BLaER1 treated with 17β-estradiol and CSF1 and Interleukin-3, amounts not matched to agents 10 nM and 100 nM (cell line): ENCODE measurements at regions not wholly inside any gene's neighbourhood (a gene's known extent, or its start where the extent isn't known, plus 50 kb on each side); places are given as distances from the start of the nearest gene placed in this dataset.

Experiments
- H3K27ac ChIP-seq, 11 experiments: shearing (Covaris generic); formaldehyde crosslinking; 2 replicates each; pipeline ENCODE4 v1.8.1; 2022
- H3K27me3 ChIP-seq, 11 experiments: shearing (Covaris generic); formaldehyde crosslinking; 2 replicates each; pipeline ENCODE4 v1.8.1; 2022
- H3K36me3 ChIP-seq, 11 experiments: shearing (Covaris generic); formaldehyde crosslinking; 2 replicates each; pipeline ENCODE4 v1.8.1; 2022
- H3K4me1 ChIP-seq, 10 experiments: shearing (Covaris generic); formaldehyde crosslinking; 2 replicates each; pipeline ENCODE4 v1.8.1; 2022
- H3K4me2 ChIP-seq, 11 experiments: shearing (Covaris generic); formaldehyde crosslinking; 2 replicates each; pipeline ENCODE4 v1.8.1; 2022
- H3K4me3 ChIP-seq, 10 experiments: shearing (Covaris generic); formaldehyde crosslinking; 2 replicates each; pipeline ENCODE4 v1.8.1; 2022
- H3K9ac ChIP-seq, 11 experiments: shearing (Covaris generic); formaldehyde crosslinking; 2 replicates each; pipeline ENCODE4 v1.8.1; 2022
- H3K9me3 ChIP-seq, 11 experiments: shearing (Covaris generic); formaldehyde crosslinking; replicated peaks in 1 of 11; 2 replicates each; pipeline ENCODE4 v1.8.1; 2022
- H4K20me1 ChIP-seq, 11 experiments: shearing (Covaris generic); formaldehyde crosslinking; 2 replicates each; pipeline ENCODE4 v1.8.1; 2022
- Cebpa-rat ChIP-seq, 11 experiments: shearing (Covaris generic); IDR thresholded peaks; 2 replicates each; pipeline ENCODE4 v1.8.1; 2022

DNA sequence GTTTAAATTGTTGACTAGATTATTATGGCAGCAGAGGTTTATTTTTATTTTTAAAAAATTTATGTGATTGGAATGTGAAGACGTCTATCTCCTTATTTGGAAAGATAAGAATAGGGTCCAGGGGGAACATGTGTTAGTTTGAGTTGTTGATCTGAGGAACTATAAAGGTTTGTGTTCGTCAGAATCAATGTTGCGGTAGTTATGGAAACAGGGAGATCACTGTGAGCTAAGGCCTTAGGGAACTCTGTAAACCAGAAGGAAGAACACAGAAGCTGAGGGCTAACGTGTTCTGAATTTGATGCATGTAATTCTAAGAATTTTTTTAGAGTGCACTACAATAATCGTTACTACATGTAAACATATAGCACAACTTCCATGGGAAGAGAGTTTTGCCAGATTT is 168.5 kb upstream of the ZSWIM2 start:
- Histone ChIP-seq H3K4me1 (no peaks in the 10 kb centered on the region), H3K27ac (no peak overlapping the region), H4K20me1 (no peaks in the 10 kb centered on the region), H3K27me3 (no peaks in the 10 kb centered on the region), H3K4me3 (no peak overlapping the region), H3K9ac (no peak overlapping the region), H3K36me3 (no peaks in the 10 kb centered on the region), H3K4me2 (no peak overlapping the region), H3K9me3 (peaks cover 0 to 5% (median 0%) of the 10 kb centered on the region in 11 experiments; a peak in 2 of 22 replicates)
- TF ChIP-seq Cebpa-rat (IDR thresholded peaks at IDR 0.05): no peak

DNA sequence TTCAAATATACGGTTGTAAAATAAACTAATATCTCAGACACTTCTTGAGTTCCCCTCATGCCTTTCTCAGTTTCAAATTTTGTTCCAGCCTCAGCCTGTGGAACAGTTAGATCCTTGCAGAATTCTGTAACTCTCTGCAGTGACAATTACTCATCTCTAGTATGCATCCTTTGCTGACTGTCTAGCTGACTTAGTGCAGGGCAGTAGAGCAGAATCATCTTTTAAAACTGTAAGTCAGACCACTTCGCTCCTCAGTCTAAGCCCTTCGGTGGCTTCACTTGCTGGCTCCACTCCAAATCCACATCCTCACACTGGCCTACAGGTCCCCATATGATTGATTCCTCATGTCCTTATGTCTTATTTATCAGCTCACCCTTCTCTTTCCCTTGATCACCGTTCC is 164.1 kb upstream of the ZSWIM2 start:
- Histone ChIP-seq H3K27me3 (no peaks in the 10 kb centered on the region), H3K9ac (no peak overlapping the region), H3K36me3 (no peaks in the 10 kb centered on the region), H3K4me1 (no peaks in the 10 kb centered on the region), H4K20me1 (no peaks in the 10 kb centered on the region; a peak in 1 of 22 replicates), H3K9me3 (peaks cover 0 to 5% (median 0%) of the 10 kb centered on the region in 11 experiments; a peak in 1 of 22 replicates), H3K4me2 (no peak overlapping the region), H3K27ac (no peak overlapping the region), H3K4me3 (no peak overlapping the region)
- TF ChIP-seq Cebpa-rat (IDR thresholded peaks at IDR 0.05): no peak

DNA sequence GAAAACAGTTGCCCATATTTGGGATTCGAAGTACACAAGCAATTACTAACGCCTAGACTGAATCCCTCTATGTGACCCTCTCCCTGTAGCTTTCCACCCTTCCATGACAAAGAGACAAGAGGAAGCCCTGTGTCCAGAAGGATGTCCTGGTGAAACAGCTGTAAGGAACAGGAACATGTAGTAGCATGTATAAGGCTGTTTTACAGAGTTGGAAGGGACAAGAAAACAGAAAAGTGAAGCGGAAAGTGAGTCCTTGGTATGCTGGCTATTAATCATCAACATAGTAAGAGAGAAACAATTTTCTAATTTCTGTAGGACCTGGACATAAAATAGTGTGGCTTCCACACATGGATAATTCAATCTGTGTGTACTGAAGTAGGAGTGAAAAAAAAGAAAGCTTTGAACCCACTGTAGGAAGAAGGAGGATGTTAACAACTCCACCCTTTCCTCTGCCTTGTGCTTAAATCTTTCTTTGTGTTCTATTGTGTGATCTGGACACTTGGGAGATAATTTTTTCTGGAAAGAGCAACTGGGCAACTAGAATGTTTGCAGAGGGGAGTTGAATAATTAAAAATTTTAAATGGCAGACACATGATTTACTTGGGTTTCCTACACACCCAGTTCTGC is 162.3 kb upstream of the ZSWIM2 start:
- Histone ChIP-seq H3K4me3 (no peak overlapping the region), H3K4me1 (no peaks in the 10 kb centered on the region), H4K20me1 (no peaks in the 10 kb centered on the region; a peak in 1 of 22 replicates), H3K27ac (no peak overlapping the region), H3K27me3 (no peaks in the 10 kb centered on the region), H3K9ac (no peak overlapping the region), H3K9me3 (peaks cover 0 to 5% (median 0%) of the 10 kb centered on the region in 11 experiments; a peak in 1 of 22 replicates), H3K36me3 (no peaks in the 10 kb centered on the region), H3K4me2 (no peak overlapping the region)
- TF ChIP-seq Cebpa-rat (IDR thresholded peaks at IDR 0.05): no peak

DNA sequence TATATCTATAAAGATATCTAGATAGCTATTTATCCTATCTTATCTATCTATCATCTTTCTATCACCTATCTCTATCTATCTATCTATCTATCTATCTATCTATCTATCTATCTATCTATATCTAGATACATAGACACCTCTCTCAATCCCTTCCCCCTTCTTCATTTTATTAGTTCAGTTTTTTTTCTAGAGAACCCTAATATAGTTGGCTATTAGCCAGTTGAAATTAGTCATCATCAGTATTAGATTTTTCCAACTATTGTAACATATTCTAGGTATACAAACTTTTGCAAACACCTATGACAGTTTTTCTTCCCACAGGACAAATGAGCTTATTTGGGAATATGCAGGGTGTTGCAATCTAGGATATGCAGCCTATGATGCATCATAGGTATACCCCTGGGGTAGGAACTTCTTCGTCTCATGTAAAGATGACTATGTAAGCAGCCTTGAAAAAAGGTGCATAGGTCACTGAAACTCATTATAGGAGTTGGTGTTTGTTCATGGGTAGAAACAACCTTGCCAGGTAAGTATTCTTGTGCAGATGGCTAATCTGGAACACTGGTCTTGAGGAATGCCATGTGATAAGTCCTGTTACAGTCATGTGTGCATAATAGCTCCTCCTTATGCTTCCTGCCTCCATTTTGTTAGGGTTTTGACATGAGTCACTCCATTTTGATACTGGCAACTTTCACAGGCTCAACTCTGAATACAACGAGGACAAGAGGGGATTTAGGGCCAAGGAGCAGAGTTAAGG is 160.7 kb upstream of the ZSWIM2 start:
- Histone ChIP-seq H3K4me1 (no peaks in the 10 kb centered on the region), H3K9ac (no peak overlapping the region), H3K27ac (no peak overlapping the region), H3K4me3 (no peak overlapping the region), H3K27me3 (no peaks in the 10 kb centered on the region), H3K9me3 (no peaks in the 10 kb centered on the region), H3K4me2 (no peak overlapping the region), H4K20me1 (no peaks in the 10 kb centered on the region; a peak in 1 of 22 replicates), H3K36me3 (no peaks in the 10 kb centered on the region)
- no peak for TF ChIP-seq Cebpa-rat (IDR thresholded peaks at IDR 0.05)

DNA sequence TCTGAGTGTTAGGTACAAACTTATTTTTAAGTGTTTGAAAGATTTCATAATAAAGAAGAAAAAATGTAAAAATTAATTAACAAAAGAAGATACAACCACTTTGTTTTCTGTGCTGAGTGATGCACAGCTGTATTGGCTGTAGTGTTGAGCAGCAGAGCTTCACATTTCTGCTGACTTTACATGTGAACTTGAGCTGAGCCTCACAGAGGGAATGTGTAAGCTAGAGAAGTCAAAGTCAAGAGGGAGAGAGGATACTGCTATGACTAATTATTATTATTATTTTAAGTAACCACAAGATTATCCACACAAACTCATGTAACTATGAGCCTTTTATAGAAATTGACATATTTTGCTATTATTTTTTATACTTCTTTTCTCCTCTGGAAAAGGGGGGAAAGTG is 159.1 kb upstream of the ZSWIM2 start:
- H4K20me1 ChIP-seq: no peaks in the 10 kb centered on the region; a peak in 1 of 22 replicates
- no peak overlapping the region for H3K4me3 ChIP-seq
- TF ChIP-seq Cebpa-rat (IDR thresholded peaks at IDR 0.05): no peak
- no peaks in the 10 kb centered on the region for H3K27me3 ChIP-seq
- H3K4me1 ChIP-seq: no peaks in the 10 kb centered on the region
- no peak overlapping the region for H3K27ac ChIP-seq
- peaks cover 0 to 2% (median 0%) of the 10 kb centered on the region in 11 experiments; a peak in 3 of 22 replicates for H3K9me3 ChIP-seq
- H3K4me2 ChIP-seq: no peak overlapping the region
- no peak overlapping the region for H3K9ac ChIP-seq
- no peaks in the 10 kb centered on the region for H3K36me3 ChIP-seq

DNA sequence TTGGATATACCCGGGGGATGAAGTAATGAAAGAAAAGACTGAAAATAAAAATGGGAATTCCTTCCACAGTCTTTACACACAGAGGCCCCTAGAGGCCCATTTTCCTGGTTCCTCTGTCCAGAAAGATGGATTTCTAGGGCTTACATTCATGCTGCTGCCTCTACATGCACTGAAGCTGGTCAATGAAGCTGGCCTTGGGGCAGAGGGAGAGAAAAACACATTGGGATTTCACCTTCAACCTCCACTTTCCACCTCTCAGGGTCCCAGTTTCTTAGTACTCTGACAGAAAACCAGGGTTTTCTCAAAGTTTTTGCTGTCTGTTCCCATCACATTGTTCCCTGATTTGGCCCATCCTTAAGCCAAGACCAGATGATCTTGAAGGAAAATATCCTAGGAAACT is 154.6 kb upstream of the ZSWIM2 start:
- no peak overlapping the region for H3K4me2 ChIP-seq
- no peak overlapping the region for H3K27ac ChIP-seq
- no peak for TF ChIP-seq Cebpa-rat (IDR thresholded peaks at IDR 0.05)
- no peaks in the 10 kb centered on the region for H3K36me3 ChIP-seq
- no peak overlapping the region for H3K4me3 ChIP-seq
- no peaks in the 10 kb centered on the region for H3K27me3 ChIP-seq
- no peaks in the 10 kb centered on the region for H3K4me1 ChIP-seq
- no peak overlapping the region for H3K9ac ChIP-seq
- H4K20me1 ChIP-seq: no peaks in the 10 kb centered on the region
- H3K9me3 ChIP-seq: peaks cover 0 to 17% (median 5%) of the 10 kb centered on the region in 11 experiments; a peak in 7 of 22 replicates

DNA sequence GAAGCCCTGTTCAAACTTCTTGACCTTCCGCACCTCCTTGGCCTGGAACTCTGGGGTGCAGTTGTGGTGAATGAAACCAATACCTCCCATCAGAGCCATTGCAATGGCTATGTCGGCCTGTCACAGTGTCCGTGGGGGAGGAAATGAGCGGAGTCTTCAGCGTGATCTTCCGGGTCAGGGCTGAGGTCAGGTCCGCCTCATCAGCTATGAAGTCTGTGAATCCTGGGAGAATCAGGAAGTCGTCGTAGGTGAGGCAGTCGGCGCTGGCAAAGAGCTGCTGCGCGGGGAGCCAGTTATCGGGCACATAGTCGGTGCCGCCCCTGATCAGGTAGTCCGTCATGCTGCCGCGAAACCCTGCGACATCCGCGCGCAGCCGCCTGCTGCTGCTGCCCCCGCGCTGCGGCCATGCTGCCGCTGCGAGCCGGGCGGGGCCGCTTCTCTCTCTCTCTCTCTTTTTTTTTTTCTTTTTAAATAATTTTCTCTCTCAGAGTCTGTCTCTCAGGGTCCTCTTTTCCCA is 154.1 kb upstream of the ZSWIM2 start:
- Histone ChIP-seq H3K4me2 (no peak overlapping the region), H4K20me1 (no peaks in the 10 kb centered on the region), H3K9ac (no peak overlapping the region), H3K36me3 (no peaks in the 10 kb centered on the region), H3K27me3 (no peaks in the 10 kb centered on the region), H3K9me3 (peaks cover 0 to 17% (median 5%) of the 10 kb centered on the region in 11 experiments; a peak in 7 of 22 replicates), H3K27ac (no peak overlapping the region), H3K4me1 (no peaks in the 10 kb centered on the region), H3K4me3 (no peak overlapping the region)
- TF ChIP-seq Cebpa-rat (IDR thresholded peaks at IDR 0.05): no peak

DNA sequence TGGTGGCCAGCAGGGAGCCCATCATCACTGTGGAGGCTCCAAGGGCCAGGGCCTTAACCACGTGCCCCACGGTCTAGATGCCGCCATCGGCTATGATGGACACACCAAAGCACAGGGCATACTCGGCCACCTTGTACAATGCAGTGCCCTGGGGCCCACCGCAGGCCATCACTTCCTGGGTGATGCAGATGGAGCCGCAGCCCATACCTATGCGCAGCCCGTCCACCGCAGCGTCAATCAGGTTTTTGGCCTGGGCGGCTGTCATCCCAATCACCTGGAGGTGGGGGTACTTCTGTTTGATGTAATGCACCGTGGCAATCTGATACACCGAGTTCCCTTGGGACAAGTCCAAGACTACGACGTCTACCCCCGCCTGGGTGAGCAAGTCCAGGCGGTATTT is 153.3 kb upstream of the ZSWIM2 start:
- Histone ChIP-seq H3K4me3 (no peak overlapping the region), H3K27me3 (no peaks in the 10 kb centered on the region), H4K20me1 (no peaks in the 10 kb centered on the region), H3K9me3 (peaks cover 0 to 17% (median 5%) of the 10 kb centered on the region in 11 experiments; a peak in 7 of 22 replicates), H3K4me1 (no peaks in the 10 kb centered on the region), H3K9ac (no peak overlapping the region), H3K27ac (no peak overlapping the region), H3K4me2 (no peak overlapping the region), H3K36me3 (no peaks in the 10 kb centered on the region)
- no peak for TF ChIP-seq Cebpa-rat (IDR thresholded peaks at IDR 0.05)

DNA sequence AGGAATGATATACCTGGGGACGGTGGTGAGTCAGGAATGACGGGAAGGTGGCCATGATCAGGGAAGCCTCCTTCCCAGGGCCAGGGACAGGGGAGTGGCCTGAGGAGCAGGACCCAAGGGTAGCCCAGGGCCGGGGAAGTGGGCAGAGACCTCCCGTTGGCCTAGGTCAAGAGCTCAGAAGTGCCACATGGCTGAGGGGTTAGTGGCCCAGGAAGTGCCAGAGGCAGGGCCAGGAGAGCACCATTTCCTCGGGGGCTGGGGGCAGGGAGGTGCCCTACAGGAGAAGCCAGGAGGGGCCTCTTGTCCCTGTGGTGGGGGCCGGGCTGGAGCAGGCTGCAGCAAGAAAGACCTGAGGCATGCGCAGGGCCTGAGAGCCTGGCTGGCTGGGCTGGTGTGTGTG is 152.3 kb upstream of the ZSWIM2 start:
- H4K20me1 ChIP-seq: no peaks in the 10 kb centered on the region
- H3K4me2 ChIP-seq: no peak overlapping the region
- peaks cover 0 to 17% (median 5%) of the 10 kb centered on the region in 11 experiments; a peak in 7 of 22 replicates for H3K9me3 ChIP-seq
- no peak for TF ChIP-seq Cebpa-rat (IDR thresholded peaks at IDR 0.05)
- no peaks in the 10 kb centered on the region for H3K4me1 ChIP-seq
- no peak overlapping the region for H3K27ac ChIP-seq
- no peak overlapping the region for H3K9ac ChIP-seq
- no peaks in the 10 kb centered on the region for H3K36me3 ChIP-seq
- H3K27me3 ChIP-seq: no peaks in the 10 kb centered on the region
- no peak overlapping the region for H3K4me3 ChIP-seq
